ENCODE measurements at regions not wholly inside any gene's neighbourhood (a gene's known extent, or its start where the extent isn't known, plus 50 kb on each side); places are given as distances from the start of the nearest gene placed in this dataset.

GRCh38 chr11:119909077-119909476 is 180.1 kb upstream of the NECTIN1 start:
- Histone ChIP-seq H3K27me3 (ENCODE audit: control insufficient read depth, insufficient read depth, low read length) (peaks cover 14% of the 10 kb centered on the region), H4K20me1 (ENCODE audit: insufficient read depth, low read length) (no peaks in the 10 kb centered on the region), H4K91ac (ENCODE audit: insufficient read depth, low read depth, low read length) (no peak overlapping the region), H4K8ac (ENCODE audit: low read depth in 2 of 2, low read length in 2 of 2) (no peak overlapping the region), H2AFZ (replicated peaks; ENCODE audit: low read length, poor library complexity) (no peak overlapping the region), H3K23ac (ENCODE audit: low read depth, low read length) (no peak overlapping the region), H3K9me1 (ENCODE audit: insufficient read depth, low read length) (no peaks in the 10 kb centered on the region), H3K4ac (ENCODE audit: low read depth, low read length) (no peak overlapping the region), H2AK5ac (ENCODE audit: low read depth, low read length) (no peak overlapping the region), H2BK15ac (ENCODE audit: low read depth, low read length) (no peak overlapping the region), H3K4me2 (ENCODE audit: low read depth, low read length) (no peak overlapping the region), H3K14ac (replicated peaks; ENCODE audit: low read depth, low read length) (no peak overlapping the region), H2AK9ac (replicated peaks; ENCODE audit: low read depth, low read length, poor library complexity) (no peak overlapping the region), H4K5ac (ENCODE audit: low read depth, low read length) (no peak overlapping the region), H3K4me3 (ENCODE audit: insufficient read depth, low read depth, low read length) (no peak overlapping the region), H2BK120ac (ENCODE audit: low read depth, low read length) (no peak overlapping the region), H3K18ac (ENCODE audit: low read depth, low read length) (no peak overlapping the region), H3K56ac (ENCODE audit: extremely low read depth, insufficient read depth, low read length) (no peak overlapping the region), H3K9me3 (ENCODE audit: control insufficient read depth, insufficient read depth, low read length) (no peaks in the 10 kb centered on the region), H3K27ac (ENCODE audit: insufficient read depth, low read length) (no peak overlapping the region), H3K79me1 (ENCODE audit: low read depth in 1 of 2, low read length in 2 of 2) (no peaks in the 10 kb centered on the region), H2BK5ac (ENCODE audit: low read depth, low read length, poor library complexity, severe bottlenecking) (no peak overlapping the region), H3K36me3 (ENCODE audit: control insufficient read depth, insufficient read depth, low read length) (no peaks in the 10 kb centered on the region), H3K4me1 (ENCODE audit: control insufficient read depth, insufficient read depth, low read length) (no peaks in the 10 kb centered on the region), H3K9ac (ENCODE audit: low read depth, low read length) (no peak overlapping the region), H2BK20ac (ENCODE audit: low read depth, low read length) (no peak overlapping the region)
- no peak for DNase-seq
- no peak for TF ChIP-seq NFE2L2 (IDR thresholded peaks at IDR 0.05; ENCODE audit: low read depth, low read length)
- no peak for TF ChIP-seq CTCF (conservative IDR thresholded peaks at IDR 0.05; ENCODE audit: low read depth, low read length)
- TF ChIP-seq USF2 (IDR thresholded peaks at IDR 0.05; ENCODE audit: low read depth, low read length), result no peak
- no peak for TF ChIP-seq SMC3 (IDR thresholded peaks at IDR 0.05; ENCODE audit: low read depth, low read length)
- no peak for TF ChIP-seq CEBPB (IDR thresholded peaks at IDR 0.05; ENCODE audit: low read depth, low read length)
- TF ChIP-seq FOS (IDR thresholded peaks at IDR 0.05; ENCODE audit: low read depth, low read length), result no peak
- no peak for TF ChIP-seq POLR2A (IDR thresholded peaks at IDR 0.05; ENCODE audit: low read depth, low read length)
- TF ChIP-seq RCOR1 (IDR thresholded peaks at IDR 0.05; ENCODE audit: insufficient replicate concordance, low read length), result no peak
- TF ChIP-seq MAFK (IDR thresholded peaks at IDR 0.05; ENCODE audit: low read depth, low read length), result no peak
- TF ChIP-seq BHLHE40 (IDR thresholded peaks at IDR 0.05; ENCODE audit: low read depth, low read length), result no peak
- no peak for TF ChIP-seq ELK1 (IDR thresholded peaks at IDR 0.05; ENCODE audit: borderline replicate concordance, low read depth, low read length)
- TF ChIP-seq MXI1 (IDR thresholded peaks at IDR 0.05; ENCODE audit: borderline replicate concordance, low read depth, low read length), result no peak
- no peak for TF ChIP-seq RAD21 (IDR thresholded peaks at IDR 0.05; ENCODE audit: low read length)
- TF ChIP-seq MAZ (IDR thresholded peaks at IDR 0.05; ENCODE audit: borderline replicate concordance, low read depth, low read length), result no peak
- TF ChIP-seq RFX5 (IDR thresholded peaks at IDR 0.05; ENCODE audit: low read depth, low read length), result no peak
- no peak for TF ChIP-seq CHD1 (IDR thresholded peaks at IDR 0.05; ENCODE audit: low read depth, low read length)
- intact Hi-C loops (cut with micrococcal nuclease) (no loop called here), in situ Hi-C loops (cut with MboI; ENCODE audit: low sequenced_read_pairs) (no loop called here), dilution Hi-C loops (cut with HindIII; ENCODE audit: low sequenced_read_pairs, unreplicated experiment) (no loop called here)
- no peak for ATAC-seq (ENCODE audit: low read depth)
- ChIA-PET POLR2A (ENCODE audit: unreplicated experiment) (no interaction called here), CTCF (no interaction called here)
- BruUV-seq (replicated peaks), result no TSS peak
- 25% methylated on average over 1 of the region's 2 CpGs; no CpG with 5 or more reads in 1 of the 2 experiments for WGBS, 2 experiments (ENCODE audit: extremely low coverage in 2 of 2, insufficient read length in 1 of 2)

Measured in IMR-90 (cell line).